GM23338 (cell line): ENCODE measurements at regions not wholly inside any gene's neighbourhood (a gene's known extent, or its start where the extent isn't known, plus 50 kb on each side); places are given as distances from the start of the nearest gene placed in this dataset.

ENCODE experiments used
- ATAC-seq: fragments of 200-7000 bp; cut with Tn5 transposase; 3 replicates; pipeline ENCODE4 v1.9.1; 2020
- DNase-seq: peaks from one replicate; pipeline ENCODE4 v3.0.0-alpha.2; 2015; ENCODE audit warnings: low spot score
- H2AFZ ChIP-seq: fragments of 200-600 bp; sonication (generic); 2 replicates; pipeline ENCODE4 v1.8.0; 2016; ENCODE audit warnings: antibody characterized with exemption, mild to moderate bottlenecking, moderate library complexity
- H3F3A ChIP-seq: fragments of 200-600 bp; sonication (generic); replicated peaks from 2 replicates; pipeline ENCODE4 v1.8.0; 2017; ENCODE audit warnings: antibody characterized with exemption, mixed run types, low read depth
- H3K27ac ChIP-seq: fragments of 200-600 bp; sonication (generic); 2 replicates; pipeline ENCODE4 v1.6.1; 2016; ENCODE audit warnings: low read depth
- H3K27me3 ChIP-seq: fragments of 200-600 bp; sonication (generic); 2 replicates; pipeline ENCODE4 v1.8.0; 2016; ENCODE audit warnings: mild to moderate bottlenecking, mixed run types, moderate library complexity; ENCODE audit not compliant: insufficient read depth
- H3K36me3 ChIP-seq: fragments of 200-600 bp; sonication (generic); 2 replicates; pipeline ENCODE4 v1.8.0; 2016; ENCODE audit warnings: mild to moderate bottlenecking; ENCODE audit not compliant: insufficient read depth
- H3K4me1 ChIP-seq: fragments of 200-600 bp; sonication (generic); 2 replicates; pipeline ENCODE4 v1.8.0; 2016; ENCODE audit warnings: mild to moderate bottlenecking, moderate library complexity; ENCODE audit not compliant: insufficient read depth
- H3K4me2 ChIP-seq: fragments of 200-600 bp; sonication (generic); 2 replicates; pipeline ENCODE4 v1.7.1; 2017; ENCODE audit warnings: mixed run types
- H3K4me3 ChIP-seq: fragments of 200-600 bp; sonication (generic); 2 replicates; pipeline ENCODE4 v1.6.1; 2016; ENCODE audit warnings: mixed run types
- H3K79me2 ChIP-seq: fragments of 200-600 bp; sonication (generic); replicated peaks from 2 replicates; pipeline ENCODE4 v1.8.0; 2017; ENCODE audit warnings: mild to moderate bottlenecking; ENCODE audit not compliant: insufficient read depth
- H3K9me2 ChIP-seq: fragments of 200-600 bp; sonication (generic); 2 replicates; pipeline ENCODE4 v1.8.0; 2017; ENCODE audit not compliant: insufficient read depth
- H4K20me1 ChIP-seq: fragments of 200-600 bp; sonication (generic); replicated peaks from 2 replicates; pipeline ENCODE4 v1.8.0; 2017; ENCODE audit warnings: mild to moderate bottlenecking; ENCODE audit not compliant: insufficient read depth
- H3K27ac Mint-ChIP-seq: 2 replicates; pipeline ENCODE4 v1.8.0; 2020; ENCODE audit warnings: inconsistent platforms, mild to moderate bottlenecking, moderate library complexity, mixed read lengths
- H3K27me3 Mint-ChIP-seq: 3 replicates; pipeline ENCODE4 v1.8.0; 2022; ENCODE audit warnings: low read depth, mild to moderate bottlenecking, moderate library complexity, mixed read lengths, inconsistent platforms; ENCODE audit not compliant: insufficient read depth, poor library complexity
- H3K36me3 Mint-ChIP-seq: 3 replicates; pipeline ENCODE4 v1.8.0; 2021; ENCODE audit warnings: low read depth, mild to moderate bottlenecking, inconsistent platforms, moderate library complexity, mixed read lengths
- H3K4me1 Mint-ChIP-seq: 3 replicates; pipeline ENCODE4 v1.8.0; 2020; ENCODE audit warnings: mild to moderate bottlenecking, inconsistent platforms, mixed read lengths
- H3K4me3 Mint-ChIP-seq: 3 replicates; pipeline ENCODE4 v1.8.0; 2021; ENCODE audit warnings: moderate library complexity, mild to moderate bottlenecking, inconsistent platforms, mixed read lengths
- H3K9me3 Mint-ChIP-seq: 3 replicates; pipeline ENCODE4 v1.8.0; 2020; ENCODE audit warnings: moderate library complexity, mild to moderate bottlenecking, inconsistent platforms, mixed read lengths
- CREB1 ChIP-seq: fragments of 250-450 bp; sonication (Bioruptor Pico); IDR thresholded peaks from 2 replicates; pipeline ENCODE4 v1.5.0; 2020; ENCODE audit warnings: low read depth, mild to moderate bottlenecking, moderate library complexity
- ETS1 ChIP-seq: IDR thresholded peaks from 2 replicates; pipeline ENCODE4 v1.6.1; 2016; ENCODE audit warnings: antibody characterized with exemption
- EZH2 ChIP-seq: fragments of 200-600 bp; sonication (generic); IDR thresholded peaks from one replicate; pipeline ENCODE4 v1.8.0; 2017; ENCODE audit warnings: antibody characterized with exemption, mild to moderate bottlenecking, low read depth; ENCODE audit not compliant: unreplicated experiment
- EZH2phosphoT487 ChIP-seq: fragments of 200-600 bp; sonication (generic); IDR thresholded peaks from one replicate; pipeline ENCODE4 v1.8.1; 2018; ENCODE audit warnings: antibody characterized with exemption; ENCODE audit not compliant: unreplicated experiment
- JUNB ChIP-seq: IDR thresholded peaks from one replicate; pipeline ENCODE4 v1.6.1; 2016; ENCODE audit warnings: antibody characterized with exemption; ENCODE audit not compliant: unreplicated experiment
- NANOG ChIP-seq: IDR thresholded peaks from 2 replicates; pipeline ENCODE4 v1.6.1; 2016; ENCODE audit warnings: antibody characterized with exemption, borderline replicate concordance
- POLR2AphosphoS5 ChIP-seq: IDR thresholded peaks from 2 replicates; pipeline ENCODE4 v1.6.1; 2016; ENCODE audit warnings: antibody characterized with exemption, low read depth
- REST ChIP-seq: IDR thresholded peaks from one replicate; pipeline ENCODE4 v1.6.1; 2018; ENCODE audit warnings: antibody characterized with exemption; ENCODE audit not compliant: unreplicated experiment
- STAT1 ChIP-seq: IDR thresholded peaks from one replicate; pipeline ENCODE4 v1.6.1; 2016; ENCODE audit warnings: antibody characterized with exemption; ENCODE audit not compliant: unreplicated experiment
- ZNF114 ChIP-seq: fragments of 250-450 bp; sonication (Bioruptor Pico); IDR thresholded peaks from 2 replicates; pipeline ENCODE4 v1.5.0; 2020; ENCODE audit warnings: mild to moderate bottlenecking, moderate library complexity
- ZNF331 ChIP-seq: fragments of 250-450 bp; sonication (Bioruptor Pico); IDR thresholded peaks from 2 replicates; pipeline ENCODE4 v1.5.0; 2020; ENCODE audit warnings: low read depth, mild to moderate bottlenecking, moderate library complexity
- ZNF462 ChIP-seq: fragments of 250-450 bp; sonication (Bioruptor Pico); IDR thresholded peaks from 2 replicates; pipeline ENCODE4 v1.5.0; 2020; ENCODE audit warnings: mild to moderate bottlenecking, moderate library complexity
- TF ChIP-seq, protein P1 (sequence below), 2 experiments: fragments of 200-600 bp in 1 of 2; sonication (generic) in 1 of 2; conservative IDR thresholded peaks; 2 replicates each; pipeline versions ENCODE4 v1.5.1 to v1.6.1; 2016 to 2017; ENCODE audit warnings: antibody characterized with exemption in 2 of 2, low read depth in 2 of 2, mild to moderate bottlenecking in 2 of 2, moderate library complexity in 1 of 2

GRCh38 chr14:98961191-98961590, 310.8 kb downstream of the BCL11B start:
- H3K4me3 Mint-ChIP-seq = no peak overlapping the region
- H3K27me3 ChIP-seq = no peaks in the 10 kb centered on the region
- no peak overlapping the region for H3K4me3 ChIP-seq
- ATAC-seq (no peak), DNase-seq (no peak)
- no peaks in the 10 kb centered on the region for H4K20me1 ChIP-seq
- H3K27ac ChIP-seq = no peak overlapping the region
- peaks cover 7% of the 10 kb centered on the region for H3K27me3 Mint-ChIP-seq
- no peak overlapping the region for H3K27ac Mint-ChIP-seq
- H3K36me3 ChIP-seq = no peaks in the 10 kb centered on the region
- no peak overlapping the region for H2AFZ ChIP-seq
- H3K79me2 ChIP-seq = no peaks in the 10 kb centered on the region
- H3K4me2 ChIP-seq = no peak overlapping the region
- TF ChIP-seq ETS1 (no peak), STAT1 (no peak), ZNF114 (CRISPR knock-in tag) (no peak), ZNF462 (CRISPR knock-in tag) (no peak), REST (no peak), CREB1 (CRISPR knock-in tag) (no peak), JUNB (no peak), POLR2AphosphoS5 (no peak), EZH2phosphoT487 (no peak), EZH2 (no peak), ZNF331 (CRISPR knock-in tag) (no peak), NANOG (no peak)
- TF ChIP-seq, protein P1, sequence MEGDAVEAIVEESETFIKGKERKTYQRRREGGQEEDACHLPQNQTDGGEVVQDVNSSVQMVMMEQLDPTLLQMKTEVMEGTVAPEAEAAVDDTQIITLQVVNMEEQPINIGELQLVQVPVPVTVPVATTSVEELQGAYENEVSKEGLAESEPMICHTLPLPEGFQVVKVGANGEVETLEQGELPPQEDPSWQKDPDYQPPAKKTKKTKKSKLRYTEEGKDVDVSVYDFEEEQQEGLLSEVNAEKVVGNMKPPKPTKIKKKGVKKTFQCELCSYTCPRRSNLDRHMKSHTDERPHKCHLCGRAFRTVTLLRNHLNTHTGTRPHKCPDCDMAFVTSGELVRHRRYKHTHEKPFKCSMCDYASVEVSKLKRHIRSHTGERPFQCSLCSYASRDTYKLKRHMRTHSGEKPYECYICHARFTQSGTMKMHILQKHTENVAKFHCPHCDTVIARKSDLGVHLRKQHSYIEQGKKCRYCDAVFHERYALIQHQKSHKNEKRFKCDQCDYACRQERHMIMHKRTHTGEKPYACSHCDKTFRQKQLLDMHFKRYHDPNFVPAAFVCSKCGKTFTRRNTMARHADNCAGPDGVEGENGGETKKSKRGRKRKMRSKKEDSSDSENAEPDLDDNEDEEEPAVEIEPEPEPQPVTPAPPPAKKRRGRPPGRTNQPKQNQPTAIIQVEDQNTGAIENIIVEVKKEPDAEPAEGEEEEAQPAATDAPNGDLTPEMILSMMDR (conservative IDR thresholded peaks at IDR 0.05; ENCODE audit: low read depth in 2 of 2) = no peak
- H3K9me3 Mint-ChIP-seq = no peaks in the 10 kb centered on the region
- no peaks in the 10 kb centered on the region for H3K36me3 Mint-ChIP-seq
- H3K4me1 ChIP-seq = no peaks in the 10 kb centered on the region
- no peaks in the 10 kb centered on the region for H3F3A ChIP-seq
- no peaks in the 10 kb centered on the region for H3K9me2 ChIP-seq
- peaks cover 11% of the 10 kb centered on the region for H3K4me1 Mint-ChIP-seq
